OCI-LY1 (cell line): ENCODE measurements at regions not wholly inside any gene's neighbourhood (a gene's known extent, or its start where the extent isn't known, plus 50 kb on each side); places are given as distances from the start of the nearest gene placed in this dataset.

Experiments
- H2AFZ ChIP-seq: fragments of 200-600 bp; sonication (generic), shearing (Covaris generic); 2 replicates; pipeline ENCODE4 v1.6.0; 2014; ENCODE audit warnings: antibody characterized with exemption, mild to moderate bottlenecking, low read length
- H3F3A ChIP-seq: fragments of 200-600 bp; sonication (generic), shearing (Covaris generic); 2 replicates; pipeline ENCODE4 v1.6.0; 2014; ENCODE audit warnings: mild to moderate bottlenecking, antibody characterized with exemption, low read length, moderate library complexity; ENCODE audit not compliant: insufficient read depth
- H3K27ac ChIP-seq: fragments of 200-600 bp; sonication (generic); 2 replicates; pipeline ENCODE4 v1.5.1; 2014; ENCODE audit warnings: low read length, mixed run types, mild to moderate bottlenecking, low read depth; ENCODE audit not compliant: poor library complexity, severe bottlenecking
- H3K27me3 ChIP-seq: fragments of 200-600 bp; sonication (generic); 2 replicates; pipeline ENCODE4 v1.6.0; 2014; ENCODE audit warnings: antibody characterized with exemption, mild to moderate bottlenecking, low read length, moderate library complexity; ENCODE audit not compliant: insufficient read depth
- H3K36me3 ChIP-seq: fragments of 200-600 bp; sonication (generic); 2 replicates; pipeline ENCODE4 v1.6.1; 2014; ENCODE audit warnings: mild to moderate bottlenecking, antibody characterized with exemption, low read length, moderate library complexity, mixed read lengths; ENCODE audit not compliant: insufficient read depth
- H3K4me1 ChIP-seq: fragments of 200-600 bp; sonication (generic); 2 replicates; pipeline ENCODE4 v1.5.1; 2014; ENCODE audit warnings: mild to moderate bottlenecking, low read length, moderate library complexity; ENCODE audit not compliant: insufficient read depth, severe bottlenecking
- H3K4me2 ChIP-seq: fragments of 200-600 bp; sonication (generic), shearing (Covaris generic); 2 replicates; pipeline ENCODE4 v1.6.1; 2014; ENCODE audit warnings: low read length
- H3K4me3 ChIP-seq: fragments of 200-600 bp; sonication (generic); 2 replicates; pipeline ENCODE4 v1.5.1; 2014; ENCODE audit warnings: low read length, low read depth, mild to moderate bottlenecking, mixed read lengths; ENCODE audit not compliant: poor library complexity, severe bottlenecking
- H3K79me2 ChIP-seq: fragments of 200-600 bp; shearing (Covaris generic); 2 replicates; pipeline ENCODE4 v1.6.1; 2016; ENCODE audit warnings: mixed run types, low read length, mixed read lengths; ENCODE audit not compliant: insufficient read depth
- H3K9ac ChIP-seq: fragments of 200-600 bp; sonication (generic), shearing (Covaris generic); 2 replicates; pipeline ENCODE4 v1.6.1; 2014; ENCODE audit warnings: mild to moderate bottlenecking, low read length, mixed read lengths
- H3K9me2 ChIP-seq: fragments of 200-600 bp; sonication (generic), shearing (Covaris generic); 2 replicates; pipeline ENCODE4 v1.6.1; 2014; ENCODE audit warnings: low read depth, mild to moderate bottlenecking, low read length, mixed read lengths
- H3K9me3 ChIP-seq: fragments of 200-600 bp; shearing (Covaris generic); 2 replicates; pipeline ENCODE4 v1.6.1; 2014; ENCODE audit warnings: low read length, mixed read lengths
- H4K20me1 ChIP-seq: fragments of 200-600 bp; sonication (generic), shearing (Covaris generic); 2 replicates; pipeline ENCODE4 v1.6.0; 2016; ENCODE audit warnings: mild to moderate bottlenecking, low read length; ENCODE audit not compliant: insufficient read depth
- EZH2 ChIP-seq: fragments of 200-600 bp; sonication (generic), shearing (Covaris generic); IDR thresholded peaks from 2 replicates; pipeline ENCODE4 v1.8.0; 2017; ENCODE audit warnings: borderline replicate concordance, mixed run types, mild to moderate bottlenecking, antibody characterized with exemption, low read length, moderate library complexity, mixed read lengths
- TF ChIP-seq, protein P1 (sequence below): fragments of 200-600 bp; sonication (generic), shearing (Covaris generic); IDR thresholded peaks from 2 replicates; pipeline ENCODE4 v1.5.1; 2017; ENCODE audit warnings: mild to moderate bottlenecking, antibody characterized with exemption, low read length, moderate library complexity, mixed read lengths

DNA sequence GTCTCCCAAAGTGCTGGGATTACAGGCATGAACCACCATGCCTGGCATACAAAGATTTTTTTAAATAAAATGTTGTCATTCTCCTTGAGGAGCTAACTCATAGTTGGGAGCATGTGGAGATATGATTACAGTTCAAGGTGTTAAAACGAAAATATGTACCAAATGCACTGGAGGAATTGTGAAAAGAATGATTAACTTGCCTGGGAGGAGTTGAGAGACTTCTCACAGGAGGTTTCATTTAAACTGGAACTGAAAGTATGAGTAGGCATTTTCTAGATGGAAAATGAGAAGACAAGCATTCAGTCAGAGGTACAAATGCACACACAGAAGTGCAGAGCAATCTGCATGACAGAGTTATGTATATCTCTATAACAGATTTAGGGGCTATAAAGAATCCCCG is 126.6 kb upstream of the PDE1A start:
- Histone ChIP-seq H3K4me2 (no peak overlapping the region), H3K9ac (no peak overlapping the region), H3K27ac (no peak overlapping the region), H4K20me1 (no peaks in the 10 kb centered on the region), H3K79me2 (no peaks in the 10 kb centered on the region), H3F3A (no peaks in the 10 kb centered on the region), H3K9me3 (no peaks in the 10 kb centered on the region), H3K4me3 (no peak overlapping the region), H3K9me2 (no peaks in the 10 kb centered on the region), H2AFZ (no peak overlapping the region), H3K27me3 (no peaks in the 10 kb centered on the region), H3K4me1 (no peaks in the 10 kb centered on the region), H3K36me3 (no peaks in the 10 kb centered on the region)
- TF ChIP-seq, protein P1, sequence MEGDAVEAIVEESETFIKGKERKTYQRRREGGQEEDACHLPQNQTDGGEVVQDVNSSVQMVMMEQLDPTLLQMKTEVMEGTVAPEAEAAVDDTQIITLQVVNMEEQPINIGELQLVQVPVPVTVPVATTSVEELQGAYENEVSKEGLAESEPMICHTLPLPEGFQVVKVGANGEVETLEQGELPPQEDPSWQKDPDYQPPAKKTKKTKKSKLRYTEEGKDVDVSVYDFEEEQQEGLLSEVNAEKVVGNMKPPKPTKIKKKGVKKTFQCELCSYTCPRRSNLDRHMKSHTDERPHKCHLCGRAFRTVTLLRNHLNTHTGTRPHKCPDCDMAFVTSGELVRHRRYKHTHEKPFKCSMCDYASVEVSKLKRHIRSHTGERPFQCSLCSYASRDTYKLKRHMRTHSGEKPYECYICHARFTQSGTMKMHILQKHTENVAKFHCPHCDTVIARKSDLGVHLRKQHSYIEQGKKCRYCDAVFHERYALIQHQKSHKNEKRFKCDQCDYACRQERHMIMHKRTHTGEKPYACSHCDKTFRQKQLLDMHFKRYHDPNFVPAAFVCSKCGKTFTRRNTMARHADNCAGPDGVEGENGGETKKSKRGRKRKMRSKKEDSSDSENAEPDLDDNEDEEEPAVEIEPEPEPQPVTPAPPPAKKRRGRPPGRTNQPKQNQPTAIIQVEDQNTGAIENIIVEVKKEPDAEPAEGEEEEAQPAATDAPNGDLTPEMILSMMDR: no peak
- TF ChIP-seq EZH2: no peak

GRCh38 chr2:182554950-182555349 is 128.1 kb upstream of the PDE1A start:
- H3K9ac ChIP-seq: no peak overlapping the region
- H3K4me1 ChIP-seq: no peaks in the 10 kb centered on the region
- H3K27me3 ChIP-seq: no peaks in the 10 kb centered on the region
- no peak overlapping the region for H3K27ac ChIP-seq
- no peaks in the 10 kb centered on the region for H4K20me1 ChIP-seq
- no peaks in the 10 kb centered on the region for H3K9me3 ChIP-seq
- no peaks in the 10 kb centered on the region for H3K36me3 ChIP-seq
- no peaks in the 10 kb centered on the region for H3K9me2 ChIP-seq
- H3F3A ChIP-seq: no peaks in the 10 kb centered on the region
- no peak overlapping the region for H3K4me3 ChIP-seq
- H3K79me2 ChIP-seq: no peaks in the 10 kb centered on the region
- no peak for TF ChIP-seq EZH2
- TF ChIP-seq, protein P1: no peak
- no peak overlapping the region for H2AFZ ChIP-seq
- no peak overlapping the region for H3K4me2 ChIP-seq

DNA sequence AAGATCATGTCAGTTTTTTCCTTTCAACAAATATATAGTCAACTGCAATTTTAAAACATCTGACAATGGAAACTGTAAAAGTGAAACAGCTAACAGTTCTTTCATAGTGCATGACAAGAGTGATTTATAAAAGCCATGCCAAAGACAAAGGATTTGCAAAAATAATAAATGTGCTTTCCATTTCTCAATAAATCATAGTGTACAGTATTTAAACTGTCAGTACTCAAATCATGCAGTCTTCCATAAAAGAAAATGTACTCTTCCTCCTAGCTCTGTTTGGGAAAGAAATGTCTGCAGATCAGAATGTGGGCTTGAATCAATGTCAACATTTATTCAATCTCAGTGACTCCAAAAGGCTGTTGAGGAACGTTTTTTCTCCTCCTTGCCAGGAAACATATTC is 131.7 kb upstream of the PDE1A start:
- Histone ChIP-seq H3K9me3 (no peaks in the 10 kb centered on the region), H3K4me3 (no peak overlapping the region), H2AFZ (no peak overlapping the region), H4K20me1 (no peaks in the 10 kb centered on the region), H3K4me1 (no peaks in the 10 kb centered on the region), H3K4me2 (no peak overlapping the region), H3K9me2 (no peaks in the 10 kb centered on the region), H3K79me2 (no peaks in the 10 kb centered on the region), H3F3A (no peaks in the 10 kb centered on the region), H3K9ac (no peak overlapping the region), H3K27me3 (no peaks in the 10 kb centered on the region), H3K36me3 (no peaks in the 10 kb centered on the region), H3K27ac (no peak overlapping the region)
- TF ChIP-seq, protein P1: no peak
- TF ChIP-seq EZH2: no peak
